ENCODE measurements at regions not wholly inside any gene's neighbourhood (a gene's known extent, or its start where the extent isn't known, plus 50 kb on each side); places are given as distances from the start of the nearest gene placed in this dataset.
"Not testable (repeated sequence)": the region's sequence is repeated elsewhere in the genome, so short reads cannot be mapped to it uniquely, and the experiment has no call there.

DNA sequence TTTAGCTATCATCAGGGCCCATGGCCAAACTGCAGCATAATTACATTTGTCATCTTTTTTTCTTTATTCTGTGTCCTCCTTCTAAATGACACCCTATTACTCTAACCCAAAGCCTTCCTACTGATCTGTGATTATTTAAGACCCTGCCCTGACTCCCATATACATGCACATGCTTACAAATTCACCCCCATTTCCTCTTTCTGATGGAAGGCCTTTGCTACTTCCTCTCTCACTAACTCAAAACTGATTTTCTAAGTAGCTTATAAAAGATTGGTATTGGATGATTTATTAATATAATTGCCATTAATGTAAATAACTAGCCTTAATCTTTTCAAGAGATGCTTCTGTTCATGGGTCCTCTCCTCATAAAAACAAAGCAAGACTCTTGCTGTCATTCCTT, 179.2 kb downstream of the EDEM1 start:
- no peak for DNase-seq

DNA sequence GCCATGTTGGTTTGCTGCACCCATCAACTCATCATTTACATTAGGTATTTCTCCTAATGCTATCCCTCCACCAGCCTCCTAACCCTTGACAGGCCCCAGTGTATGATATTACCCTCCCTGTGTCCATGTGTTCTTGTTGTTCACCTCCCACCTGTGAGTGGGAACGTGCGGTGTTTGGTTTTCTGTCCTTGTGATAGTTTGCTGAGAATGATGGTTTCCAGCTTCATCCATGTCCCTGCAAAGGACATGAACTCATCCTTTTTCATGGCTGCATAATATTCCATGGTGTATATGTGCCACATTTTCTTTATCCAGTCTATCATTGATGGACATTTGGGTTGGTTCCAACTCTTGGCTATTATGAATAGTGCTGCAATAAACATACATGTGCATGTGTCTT, 184.0 kb downstream of the EDEM1 start:
- DNase-seq = not testable (repeated sequence)

DNA sequence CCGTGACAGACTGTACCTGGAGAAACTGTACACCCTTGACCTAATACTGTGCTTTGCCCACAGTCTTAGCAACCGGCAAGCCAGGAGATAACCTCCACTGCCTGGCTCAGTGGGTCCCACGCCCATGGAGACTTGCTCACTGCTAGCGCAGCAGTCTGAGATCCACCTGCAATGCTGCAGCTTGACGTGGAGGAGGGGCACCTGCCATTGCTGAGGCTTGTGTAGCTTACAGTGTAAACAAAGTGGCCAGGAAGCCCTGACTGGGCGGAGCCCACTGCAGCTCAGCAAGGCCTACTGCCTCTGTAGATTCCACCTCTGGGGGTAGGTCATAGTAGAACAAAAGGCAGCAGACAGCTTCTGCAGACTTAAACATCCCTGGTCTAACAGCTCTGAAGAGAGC, 189.3 kb downstream of the EDEM1 start:
- no peak for DNase-seq

DNA sequence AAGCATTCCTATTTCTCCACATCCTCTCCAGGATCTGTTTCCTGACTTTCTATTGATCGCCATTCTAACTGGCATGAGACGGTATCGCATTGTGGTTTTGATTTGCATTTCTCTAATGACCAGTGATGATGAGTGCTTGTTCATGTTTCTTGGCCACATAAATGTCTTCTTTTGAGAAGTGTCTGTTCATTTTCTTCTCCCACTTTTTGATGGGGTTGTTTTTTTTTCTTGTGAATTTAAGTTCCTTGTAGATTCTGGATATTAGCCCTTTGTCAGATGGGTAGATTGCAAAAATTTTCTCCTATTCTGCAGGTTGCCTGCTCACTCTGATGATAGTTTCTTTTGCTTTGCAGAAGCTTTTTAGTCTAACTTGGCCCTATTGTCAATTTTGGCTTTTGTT, 191.8 kb downstream of the EDEM1 start:
- DNase-seq = not testable (repeated sequence)

DNA sequence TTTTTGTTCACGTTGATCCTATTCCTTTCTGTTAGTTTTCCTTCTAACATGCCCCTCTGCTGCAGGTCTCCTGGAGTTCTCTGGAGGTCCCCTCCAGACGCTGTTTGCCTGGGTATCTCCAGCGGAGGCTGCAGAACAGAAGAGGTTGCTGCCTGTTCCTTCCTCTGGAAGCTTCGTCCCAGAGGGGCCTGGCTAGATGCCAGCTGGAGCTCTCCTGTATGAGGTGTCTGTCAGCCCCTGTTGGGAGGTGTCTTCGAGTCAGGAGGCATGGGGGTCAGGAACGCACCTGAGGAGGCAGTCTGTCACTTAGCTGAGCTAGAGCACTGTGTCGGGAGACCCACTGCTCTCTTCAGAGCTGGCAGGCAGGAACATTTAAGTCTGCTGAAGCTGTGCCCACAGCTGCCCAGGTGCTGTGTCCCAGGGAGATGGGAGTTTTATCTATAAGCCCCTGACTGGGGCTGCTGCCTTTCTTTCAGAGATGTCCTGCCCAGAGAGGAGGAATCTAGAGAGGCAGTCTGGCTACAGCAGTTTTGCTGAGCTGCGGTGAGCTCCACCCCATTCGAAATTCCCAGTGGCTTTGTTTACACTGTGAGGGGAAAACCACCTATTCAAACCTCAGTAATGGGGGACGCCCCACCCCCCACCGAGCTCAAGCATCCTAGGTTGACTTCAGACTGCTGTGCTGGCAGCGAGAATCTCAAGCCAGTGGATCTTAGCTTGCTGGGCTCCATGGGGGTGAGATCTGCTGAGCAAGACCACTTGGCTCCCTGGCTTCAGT, 196.2 kb downstream of the EDEM1 start:
- DNase-seq = not testable (repeated sequence)

DNA sequence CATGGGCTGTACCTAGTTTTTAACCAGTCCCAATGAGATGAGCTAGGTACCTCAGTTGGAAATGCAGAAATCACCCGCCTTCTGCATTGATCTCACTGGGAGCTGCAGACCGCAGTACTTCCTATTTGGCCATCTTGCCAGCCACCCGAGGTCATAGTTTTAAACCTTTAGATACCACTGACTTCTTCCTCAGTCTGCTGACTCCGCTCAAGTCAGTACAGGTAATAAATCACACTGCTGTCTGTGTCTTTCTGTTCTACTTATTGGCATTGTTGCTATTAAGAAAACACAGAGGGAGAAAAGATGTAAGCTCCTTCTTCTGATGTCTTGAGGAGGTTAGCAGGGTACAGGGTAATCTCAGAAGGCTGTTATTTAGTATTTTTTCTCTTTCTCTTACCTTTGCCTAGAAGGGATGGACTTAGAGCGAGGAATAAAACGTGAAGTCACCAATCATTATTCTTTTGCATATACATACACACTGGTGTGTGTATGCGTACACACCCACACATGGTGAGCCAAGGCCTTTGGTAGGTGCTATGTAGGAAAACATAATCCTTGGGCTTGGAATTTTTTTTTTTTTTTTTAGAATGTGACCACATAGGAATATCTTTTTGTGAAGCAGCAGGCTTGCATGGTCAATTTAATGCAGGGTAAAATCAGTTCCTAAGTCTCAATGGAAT, 197.2 kb downstream of the EDEM1 start:
- DNase-seq = no peak

DNA sequence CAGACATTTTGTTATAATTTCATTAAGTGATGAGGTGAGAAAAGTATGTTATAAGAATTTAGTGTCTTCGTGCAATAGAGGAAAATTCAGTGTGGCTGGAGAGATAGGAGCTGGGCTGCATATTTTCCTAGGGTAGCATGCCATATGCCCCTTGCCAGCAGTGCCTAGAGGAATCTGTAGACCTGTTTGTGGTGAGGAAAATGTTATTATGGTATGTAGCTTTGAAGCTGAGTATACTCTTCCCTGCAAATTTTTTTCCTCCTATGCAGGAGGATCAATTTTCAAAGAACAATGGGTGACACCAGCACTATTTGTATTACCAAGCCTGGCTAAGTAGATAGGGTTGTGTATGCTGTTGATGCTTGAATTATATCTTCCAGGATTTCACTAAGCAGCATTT, 200.6 kb downstream of the EDEM1 start:
- no peak for DNase-seq

DNA sequence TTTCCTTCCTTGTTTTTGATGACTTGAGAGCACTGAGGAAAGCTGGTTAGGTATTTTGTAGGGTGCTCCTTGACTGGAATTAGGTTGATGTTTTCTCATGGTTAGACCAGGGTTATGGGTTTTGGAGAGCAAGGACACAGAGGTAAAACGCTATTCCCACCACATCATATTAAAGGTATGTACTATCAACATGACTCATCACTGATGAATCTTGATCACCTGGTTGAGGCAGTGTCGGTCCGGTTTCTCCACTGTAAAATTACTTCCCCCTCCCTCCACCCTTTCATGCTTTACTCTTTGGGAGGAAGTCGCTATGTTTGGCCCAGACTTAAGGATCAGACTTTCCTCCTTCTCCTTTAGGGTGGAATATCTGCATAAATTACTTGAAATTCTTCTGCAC, 201.6 kb downstream of the EDEM1 start:
- DNase-seq = no peak

DNA sequence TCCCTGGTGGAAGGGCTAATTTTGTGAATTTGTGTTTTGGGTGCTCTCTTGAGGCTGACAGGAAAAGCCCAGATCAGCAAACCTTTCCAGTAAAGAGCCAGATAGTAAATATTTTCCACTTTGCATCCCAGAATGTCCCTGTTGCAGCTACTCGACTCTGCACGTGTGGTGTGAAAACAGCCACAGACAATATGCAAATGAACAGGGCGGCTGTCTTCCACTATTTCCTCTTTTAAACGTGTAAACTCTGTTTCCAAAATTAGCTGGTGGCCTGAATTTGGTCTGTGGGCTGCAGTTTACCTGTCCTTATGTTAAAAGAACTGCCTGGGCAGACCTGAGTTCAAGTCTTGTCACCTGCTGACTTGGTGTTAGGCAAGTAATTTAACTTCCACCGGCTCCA, 202.7 kb downstream of the EDEM1 start:
- DNase-seq = no peak

DNA sequence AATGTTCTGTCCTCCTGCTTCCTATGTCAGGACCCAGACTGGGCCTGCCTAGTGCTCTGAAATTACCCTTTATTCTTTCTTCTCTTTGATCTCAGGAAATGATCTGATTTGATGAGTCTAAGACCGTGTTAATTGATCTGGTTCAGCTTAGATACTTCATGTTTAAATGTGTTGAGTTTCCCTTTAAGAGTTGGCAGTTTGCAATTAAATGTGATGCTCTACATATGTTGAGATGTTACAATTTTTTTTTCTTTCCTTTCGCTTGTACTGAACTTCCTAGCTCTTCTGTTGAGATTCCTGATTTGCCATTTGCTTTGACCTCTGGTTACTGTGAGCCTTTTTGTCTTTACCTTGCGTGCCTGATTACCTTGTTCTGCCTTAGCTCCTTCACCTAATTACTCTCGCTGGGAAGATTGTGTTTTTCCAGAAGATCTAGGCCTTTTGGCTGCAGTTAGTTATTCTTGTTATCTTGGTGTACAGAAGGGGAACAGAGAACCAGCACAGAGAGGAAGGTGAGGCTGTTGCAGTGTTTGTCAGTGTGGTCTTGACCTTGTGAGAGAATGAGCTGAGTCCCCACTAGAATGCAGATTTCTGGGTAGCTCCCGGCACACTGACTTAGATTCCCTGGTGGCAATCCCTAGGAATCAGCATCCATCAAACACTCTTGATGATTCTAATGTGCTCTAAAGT, 203.6 kb downstream of the EDEM1 start:
- DNase-seq = no peak

DNA sequence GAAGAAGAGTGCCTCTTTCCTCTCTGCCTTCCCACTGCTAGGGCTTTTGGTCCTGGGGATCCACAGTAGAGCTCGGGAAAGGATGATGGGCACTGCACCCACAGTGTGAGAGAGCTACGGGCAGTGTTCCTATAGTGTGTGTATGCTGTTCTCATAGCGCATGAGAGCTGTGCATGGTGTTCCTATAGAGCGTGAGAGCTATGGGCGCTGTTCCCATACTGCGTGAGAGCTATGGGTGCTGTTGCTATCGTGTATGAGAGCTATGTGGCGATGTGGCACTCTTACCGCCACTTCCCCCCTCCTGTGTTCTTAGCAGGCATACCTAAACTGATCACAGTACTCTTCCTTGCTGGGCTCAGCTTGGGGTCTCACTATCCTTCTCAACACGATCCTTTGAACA, 213.5 kb downstream of the EDEM1 start:
- DNase-seq = no peak

DNA sequence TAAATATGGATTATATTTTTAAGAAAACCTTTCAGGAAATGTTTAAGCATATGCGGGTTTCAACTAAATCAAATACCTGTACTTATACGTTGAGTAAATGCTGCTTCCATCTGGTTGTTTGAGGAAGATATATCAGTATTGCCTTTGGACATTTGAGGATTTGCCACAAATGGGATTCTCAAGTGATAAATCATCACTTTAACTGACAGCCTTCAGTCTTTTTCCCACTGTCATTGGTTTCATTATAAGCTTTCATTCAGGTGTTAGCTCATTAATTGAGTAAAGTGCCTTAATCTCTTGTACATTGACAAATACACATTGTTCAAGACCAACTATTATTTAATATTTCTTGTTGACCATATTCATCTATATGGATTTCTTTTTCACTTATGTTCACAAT, 217.2 kb downstream of the EDEM1 start:
- no peak for DNase-seq

DNA sequence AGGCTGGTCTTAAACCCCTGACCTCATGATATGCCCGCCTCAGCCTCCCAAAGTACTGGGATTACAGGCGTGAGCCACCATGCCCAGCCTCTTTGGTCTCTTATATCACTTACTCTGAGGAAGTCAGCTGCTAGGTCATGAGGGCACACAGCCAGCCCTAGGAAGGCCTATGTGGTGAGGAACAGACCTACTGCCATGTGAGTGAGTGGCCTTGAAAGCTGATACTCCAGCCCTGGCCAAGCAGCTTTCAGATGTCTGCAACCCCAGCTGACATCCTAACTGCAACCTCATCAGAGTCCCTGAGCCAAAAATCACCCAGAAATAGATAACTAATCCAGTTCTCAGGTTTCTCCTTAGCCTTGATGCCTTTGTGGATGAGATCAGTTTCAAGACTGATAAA, 224.3 kb downstream of the EDEM1 start:
- DNase-seq = no peak

DNA sequence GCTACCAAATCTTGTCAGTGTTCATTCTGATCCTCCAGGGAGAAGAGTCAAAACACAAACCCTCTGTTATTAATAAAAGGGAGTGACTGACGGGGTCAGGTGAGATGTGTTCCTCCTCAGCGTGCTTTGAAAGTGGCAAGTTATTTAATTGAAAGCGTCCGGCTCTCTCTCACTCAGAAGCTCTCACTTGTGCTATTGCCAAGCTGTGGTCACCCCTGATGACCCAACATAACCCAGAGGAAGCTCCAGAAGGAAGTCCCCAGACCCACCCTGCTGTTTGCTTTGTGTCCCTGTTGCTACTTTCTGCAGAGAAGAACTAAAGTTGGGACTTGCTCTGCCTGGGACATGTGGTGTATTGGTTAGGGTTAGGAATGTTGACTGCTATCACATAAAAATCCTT, 235.6 kb downstream of the EDEM1 start:
- no peak for DNase-seq

DNA sequence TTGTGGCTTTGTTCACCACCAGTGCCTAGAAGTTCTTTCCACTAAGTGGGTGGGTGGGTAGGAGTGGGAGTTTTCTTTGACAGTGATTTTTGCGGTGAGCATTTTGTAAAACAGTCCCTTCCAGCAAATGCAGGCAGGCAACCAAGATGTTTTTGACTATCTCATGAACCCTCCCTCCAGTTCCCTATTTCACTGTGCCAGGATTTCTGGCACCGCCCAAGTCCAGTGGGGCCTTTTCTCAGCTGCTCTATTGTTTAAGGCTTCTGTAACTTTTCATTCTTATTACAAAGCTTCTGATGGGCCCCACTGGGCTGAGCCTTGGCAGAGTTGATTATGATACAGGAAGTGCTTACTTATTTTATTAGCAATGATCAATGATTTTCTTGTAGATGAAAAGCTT, 236.0 kb downstream of the EDEM1 start:
- no peak for DNase-seq

DNA sequence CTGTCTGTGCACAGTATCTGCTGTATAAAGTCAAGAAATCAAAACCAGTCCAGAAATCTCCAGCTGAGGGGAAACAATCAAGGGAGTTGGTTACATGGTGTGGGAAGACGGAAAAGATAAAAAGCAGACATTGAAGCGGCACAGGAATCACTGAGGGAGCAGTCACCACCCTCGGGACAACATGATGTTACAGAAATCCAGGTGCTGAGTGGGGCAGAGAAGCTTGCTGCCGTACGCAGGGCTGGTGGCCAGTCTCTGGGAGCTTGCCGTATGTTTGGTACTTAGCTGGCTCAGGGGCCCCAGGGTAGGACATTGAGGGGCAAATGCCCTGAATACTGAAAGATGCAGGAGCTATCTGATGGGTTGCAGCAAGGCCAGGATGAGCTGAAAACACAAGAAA, 237.9 kb downstream of the EDEM1 start:
- DNase-seq = no peak

DNA sequence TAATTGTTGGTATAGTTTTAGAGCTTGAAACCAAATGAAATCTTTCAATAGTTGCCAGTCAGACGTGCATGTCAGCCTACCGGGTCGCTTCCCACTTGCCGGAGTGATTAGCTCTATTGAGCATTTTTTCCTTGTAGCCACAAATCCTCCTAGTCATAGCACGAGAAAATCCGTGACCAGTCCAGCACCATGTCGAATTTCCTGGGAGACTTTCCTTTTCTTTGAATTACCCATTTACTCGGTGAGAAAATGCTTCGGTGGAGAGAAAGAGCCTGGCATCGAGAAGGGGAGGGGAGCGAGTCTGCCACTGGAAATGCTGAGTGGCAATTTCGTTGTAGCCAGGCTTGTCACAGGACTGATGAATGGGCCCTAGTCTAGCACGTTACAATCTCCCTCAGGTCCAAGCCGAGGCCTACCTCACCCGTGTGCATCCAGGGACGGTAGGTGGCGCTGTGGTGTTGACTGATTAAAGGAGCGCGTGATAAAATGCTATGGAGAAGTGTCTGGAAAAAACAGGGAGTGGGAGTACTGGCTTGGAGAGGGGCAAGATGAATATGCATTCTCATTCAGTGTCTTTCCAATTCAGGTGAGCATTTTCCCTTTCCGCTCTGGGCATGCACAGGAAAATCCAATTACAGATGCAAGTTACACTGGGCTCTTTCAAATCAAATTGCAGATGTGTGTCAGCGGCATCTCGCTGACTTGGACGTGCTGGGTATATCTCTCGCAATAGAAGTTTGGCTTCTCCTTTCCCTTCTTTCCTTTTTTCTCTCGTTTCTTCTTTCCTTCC, 238.8 kb downstream of the EDEM1 start:
- DNase-seq = peak; percentile 89

DNA sequence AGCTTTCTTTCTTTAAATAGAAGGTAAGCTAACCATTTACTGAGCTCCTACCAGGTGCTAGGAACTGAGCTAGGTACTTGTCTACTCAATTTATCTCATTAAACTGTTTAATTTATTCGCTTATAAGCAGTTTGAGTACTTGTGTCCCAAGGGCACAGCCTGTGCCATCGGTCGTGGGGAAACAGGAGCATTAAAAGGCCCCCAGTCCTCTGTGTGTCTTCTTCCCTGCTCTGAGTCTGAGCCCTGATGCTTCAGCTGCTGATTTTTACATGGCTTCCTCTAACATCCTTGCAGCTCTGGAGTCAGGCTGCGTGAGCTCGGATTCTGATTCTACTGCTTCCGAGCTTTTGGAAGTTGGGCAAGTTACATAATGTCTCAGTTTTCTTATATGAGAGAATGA, 239.5 kb downstream of the EDEM1 start:
- no peak for DNase-seq

DNA sequence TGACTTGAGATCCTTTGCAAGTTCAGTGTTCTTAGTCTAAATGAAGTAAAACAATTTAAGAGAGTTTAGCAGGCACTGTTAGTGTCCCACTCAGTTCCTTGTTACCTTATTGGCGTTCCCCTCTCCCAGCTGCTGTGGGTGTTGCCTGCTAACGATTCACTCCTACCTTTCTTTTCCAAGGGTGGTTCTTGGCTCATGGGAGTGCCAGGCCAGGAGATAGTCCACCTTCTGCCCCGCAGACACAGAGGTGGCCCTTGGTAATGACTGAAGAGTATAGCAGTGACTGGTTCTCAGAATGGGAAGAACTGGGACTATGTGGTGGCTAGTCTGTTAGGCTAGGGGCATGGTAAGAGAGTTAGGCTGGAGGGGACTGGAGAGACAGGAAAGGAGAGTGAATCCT, 240.4 kb downstream of the EDEM1 start:
- DNase-seq = no peak

DNA sequence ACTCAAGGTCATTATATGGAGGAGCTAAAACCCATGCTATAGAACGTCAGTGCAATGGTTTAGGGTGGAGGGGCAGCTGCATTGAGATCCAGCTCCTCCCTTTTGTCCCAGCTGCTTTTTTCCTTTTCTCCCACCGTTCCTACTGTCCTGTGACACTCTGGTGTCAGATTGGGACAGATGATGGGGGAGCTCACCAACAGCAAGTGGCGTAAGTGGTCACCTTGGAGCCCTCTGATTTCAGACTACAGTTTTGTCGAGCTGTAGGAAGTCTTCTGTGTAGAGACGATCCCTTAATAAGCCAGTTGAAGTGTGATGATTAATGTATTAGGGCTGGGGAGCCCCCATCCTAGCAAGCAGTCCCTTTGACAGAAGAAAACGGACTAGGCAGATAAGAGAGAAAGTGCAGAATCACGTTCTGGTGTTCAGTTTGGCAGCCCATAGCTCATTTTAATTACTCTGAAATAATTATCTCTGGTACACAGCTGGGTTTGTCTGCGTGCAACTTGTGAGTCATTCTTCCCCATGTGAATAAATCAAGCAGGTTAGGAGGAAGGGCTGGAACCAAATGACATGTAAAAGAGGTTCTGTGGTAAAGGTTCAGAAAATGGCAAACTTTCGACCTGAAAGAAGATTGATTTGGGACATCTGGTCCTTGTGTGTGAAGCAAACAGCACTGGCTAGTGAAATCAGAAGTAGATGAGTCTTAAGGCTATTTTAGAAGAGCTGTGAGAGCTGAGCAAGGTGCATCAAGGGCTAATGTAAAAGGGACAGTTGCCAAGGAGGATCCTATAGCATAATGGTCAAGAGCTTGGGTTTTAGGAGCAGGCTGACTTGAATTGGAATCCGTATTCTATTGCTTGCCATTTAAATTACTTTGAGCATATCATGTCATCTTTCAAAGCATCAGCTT, 241.4 kb downstream of the EDEM1 start:
- no peak for DNase-seq

DNA sequence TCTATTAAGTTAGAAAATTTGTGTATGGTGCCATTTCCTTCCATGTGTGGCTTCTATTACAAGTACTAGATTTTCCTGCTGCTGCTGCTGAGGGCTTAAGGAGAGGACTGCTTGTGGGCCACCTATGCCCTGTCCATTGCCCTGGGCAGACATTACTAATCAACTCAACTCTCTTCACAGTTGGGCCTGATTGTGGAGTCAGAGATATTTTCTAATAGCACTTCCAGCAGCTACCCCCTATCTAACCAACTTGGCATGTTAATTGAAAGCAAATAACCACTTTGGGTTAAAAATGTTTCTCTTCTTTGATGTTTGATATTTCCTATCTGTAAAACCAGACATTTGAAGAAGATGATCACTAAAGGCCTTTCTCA, 242.0 kb downstream of the EDEM1 start:
- DNase-seq = no peak

DNA sequence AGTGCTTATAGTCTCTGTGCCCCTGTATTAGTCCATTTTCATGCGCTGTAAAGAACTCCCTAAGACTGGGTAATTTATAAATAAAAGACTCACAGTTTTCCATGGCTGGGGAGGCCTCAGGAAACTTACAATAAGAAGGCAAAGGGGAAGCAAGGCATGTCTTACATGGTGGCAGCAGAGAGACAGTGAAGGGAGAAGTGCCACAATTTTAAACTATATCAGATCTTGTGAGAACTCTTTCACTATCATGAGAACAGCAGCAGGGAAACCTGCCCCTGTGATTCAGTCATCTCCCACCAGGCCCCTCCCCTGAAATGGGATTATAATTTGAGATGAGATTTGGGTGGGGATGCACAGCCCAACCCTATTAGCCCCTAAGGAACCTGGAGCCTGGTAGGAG, 243.2 kb downstream of the EDEM1 start:
- DNase-seq = no peak

Data from stimulated activated CD8-positive, alpha-beta memory T cell treated with anti-CD3 and anti-CD28 coated beads, Interleukin-4, amount 100 ng/mL, for 48 hours (primary cell).